ENCODE measurements at regions not wholly inside any gene's neighbourhood (a gene's known extent, or its start where the extent isn't known, plus 50 kb on each side); places are given as distances from the start of the nearest gene placed in this dataset.
"Not testable (repeated sequence)": the region's sequence is repeated elsewhere in the genome, so short reads cannot be mapped to it uniquely, and the experiment has no call there.

GRCh38 chr6:81892891-81893290, 140.4 kb upstream of the TENT5A start:
- no peak for DNase-seq (ENCODE audit: low read depth, low spot score)
- H3K4me3 ChIP-seq (ENCODE audit: low read length): no peak overlapping the region

- no peak for DNase-seq (ENCODE audit: low read depth, low spot score)
- no peak overlapping the region for H3K4me3 ChIP-seq (ENCODE audit: low read length)
Measured at GRCh38 chr6:81891874-81892273, 139.4 kb upstream of the TENT5A start.

- DNase-seq (ENCODE audit: low read depth, low spot score): no peak
- H3K4me3 ChIP-seq (ENCODE audit: low read length): no peak overlapping the region
Measured at GRCh38 chr6:81890846-81891245, 138.4 kb upstream of the TENT5A start.

GRCh38 chr6:81889377-81890053, 137.0 kb upstream of the TENT5A start:
- no peak for DNase-seq (ENCODE audit: low read depth, low spot score)

GRCh38 chr6:81886909-81887308, 134.4 kb upstream of the TENT5A start:
- not testable (repeated sequence) for H3K4me3 ChIP-seq (ENCODE audit: low read length); DNase-seq (ENCODE audit: low read depth, low spot score)

More at GRCh38 chr6:81889377-81890053, 137.0 kb upstream of the TENT5A start:
- H3K4me3 ChIP-seq (ENCODE audit: low read length): no peak overlapping the region

- DNase-seq (ENCODE audit: low read depth, low spot score): no peak
- no peak overlapping the region for H3K4me3 ChIP-seq (ENCODE audit: low read length)
Measured at GRCh38 chr6:81886157-81886556, 133.7 kb upstream of the TENT5A start.

- no peak for DNase-seq (ENCODE audit: low read depth, low spot score)
- no peak overlapping the region for H3K4me3 ChIP-seq (ENCODE audit: low read length)
Measured at GRCh38 chr6:81881660-81882059, 129.2 kb upstream of the TENT5A start.

- no peak overlapping the region for H3K4me3 ChIP-seq (ENCODE audit: low read length)
- DNase-seq (ENCODE audit: low read depth, low spot score): no peak
Measured at GRCh38 chr6:81878479-81878878, 126.0 kb upstream of the TENT5A start.

GRCh38 chr6:81876971-81877370, 124.5 kb upstream of the TENT5A start:
- no peak for DNase-seq (ENCODE audit: low read depth, low spot score)
- no peak overlapping the region for H3K4me3 ChIP-seq (ENCODE audit: low read length)

GRCh38 chr6:81875782-81876293, 123.4 kb upstream of the TENT5A start:
- no peak overlapping the region for H3K4me3 ChIP-seq (ENCODE audit: low read length)
- no peak for DNase-seq (ENCODE audit: low read depth, low spot score)

GRCh38 chr6:81869749-81870508, 117.4 kb upstream of the TENT5A start:
- DNase-seq (ENCODE audit: low read depth, low spot score); H3K4me3 ChIP-seq (ENCODE audit: low read length): not testable (repeated sequence)

- no peak for DNase-seq (ENCODE audit: low read depth, low spot score)
- no peak overlapping the region for H3K4me3 ChIP-seq (ENCODE audit: low read length)
Measured at GRCh38 chr6:81865712-81866111, 113.2 kb upstream of the TENT5A start.

- DNase-seq (ENCODE audit: low read depth, low spot score): no peak
- no peak overlapping the region for H3K4me3 ChIP-seq (ENCODE audit: low read length)
Measured at GRCh38 chr6:81864124-81864523, 111.6 kb upstream of the TENT5A start.

GRCh38 chr6:81863123-81863522, 110.6 kb upstream of the TENT5A start:
- H3K4me3 ChIP-seq (ENCODE audit: low read length): no peak overlapping the region
- no peak for DNase-seq (ENCODE audit: low read depth, low spot score)

GRCh38 chr6:81861281-81861680, 108.8 kb upstream of the TENT5A start:
- DNase-seq (ENCODE audit: low read depth, low spot score): no peak
- H3K4me3 ChIP-seq (ENCODE audit: low read length): no peak overlapping the region

GRCh38 chr6:81859884-81860283, 107.4 kb upstream of the TENT5A start:
- no peak overlapping the region for H3K4me3 ChIP-seq (ENCODE audit: low read length)
- no peak for DNase-seq (ENCODE audit: low read depth, low spot score)

- no peak overlapping the region for H3K4me3 ChIP-seq (ENCODE audit: low read length)
- DNase-seq (ENCODE audit: low read depth, low spot score): no peak
Measured at GRCh38 chr6:81857812-81858211, 105.3 kb upstream of the TENT5A start.

- no peak overlapping the region for H3K4me3 ChIP-seq (ENCODE audit: low read length)
- DNase-seq (ENCODE audit: low read depth, low spot score): no peak
Measured at GRCh38 chr6:81856872-81857271, 104.4 kb upstream of the TENT5A start.

- DNase-seq (ENCODE audit: low read depth, low spot score): no peak
- no peak overlapping the region for H3K4me3 ChIP-seq (ENCODE audit: low read length)
Measured at GRCh38 chr6:81854474-81854873, 102.0 kb upstream of the TENT5A start.

- H3K4me3 ChIP-seq (ENCODE audit: low read length): no peak overlapping the region
- DNase-seq (ENCODE audit: low read depth, low spot score): no peak
Measured at GRCh38 chr6:81853975-81854374, 101.5 kb upstream of the TENT5A start.

- no peak overlapping the region for H3K4me3 ChIP-seq (ENCODE audit: low read length)
- DNase-seq (ENCODE audit: low read depth, low spot score): no peak
Measured at GRCh38 chr6:81849248-81849647, 96.8 kb upstream of the TENT5A start.

Data from Jurkat, Clone E6-1 (cell line).